CD4-positive, CD25-positive, alpha-beta regulatory T cell (primary cell): ENCODE measurements at regions not wholly inside any gene's neighbourhood (a gene's known extent, or its start where the extent isn't known, plus 50 kb on each side); places are given as distances from the start of the nearest gene placed in this dataset.

Experiments
- ATAC-seq, 2 donors: fragments of 150-1000 bp; cut with Tn5 transposase; one replicate each; pipeline ENCODE4 v1.10.0; 2021; ENCODE audit warnings: low read depth in 2 of 2, moderate number of reproducible peaks in 2 of 2, moderate library complexity in 1 of 2
- DNase-seq, 3 donors: peaks; one replicate each; pipeline versions ENCODE4 v3.0.0 to v3.0.0-alpha.2; 2012 to 2022; ENCODE audit warnings: mixed read lengths in 1 of 3
- H3K27ac ChIP-seq: one replicate; pipeline ENCODE4 v1.7.0; 2013; ENCODE audit warnings: mild to moderate bottlenecking, low read length; ENCODE audit not compliant: insufficient read depth, poor library complexity, severe bottlenecking
- H3K27me3 ChIP-seq: one replicate; pipeline ENCODE4 v1.7.0; 2013; ENCODE audit warnings: low read length; ENCODE audit not compliant: control insufficient read depth, insufficient read depth
- H3K36me3 ChIP-seq: one replicate; pipeline ENCODE4 v1.7.0; 2013; ENCODE audit warnings: mild to moderate bottlenecking, low read length, moderate library complexity; ENCODE audit not compliant: control insufficient read depth, insufficient read depth
- H3K4me1 ChIP-seq: 2 replicates; pipeline ENCODE4 v1.7.0; 2013; ENCODE audit warnings: mild to moderate bottlenecking, low read length; ENCODE audit not compliant: insufficient read depth, control insufficient read depth, poor library complexity, severe bottlenecking
- H3K4me3 ChIP-seq: one replicate; pipeline ENCODE4 v1.7.0; 2013; ENCODE audit warnings: low read depth, mild to moderate bottlenecking, low read length, moderate library complexity
- H3K9me3 ChIP-seq, 2 experiments: 1 replicate in 1 of 2; 2 replicates in 1 of 2; pipeline ENCODE4 v1.7.0; 2013; ENCODE audit warnings: low read length in 2 of 2, mild to moderate bottlenecking in 1 of 2, moderate library complexity in 1 of 2; ENCODE audit not compliant: control insufficient read depth in 2 of 2
- H3K27ac Mint-ChIP-seq, 3 donors: one replicate each; pipeline ENCODE4 v1.8.0; 2020 to 2022; ENCODE audit warnings: mild to moderate bottlenecking in 3 of 3, mixed read lengths in 3 of 3, moderate library complexity in 2 of 3
- H3K27me3 Mint-ChIP-seq: one replicate; pipeline ENCODE4 v1.8.0; 2022; ENCODE audit warnings: mild to moderate bottlenecking, mixed read lengths
- H3K36me3 Mint-ChIP-seq: one replicate; pipeline ENCODE4 v1.8.0; 2020; ENCODE audit warnings: mixed read lengths
- H3K4me1 Mint-ChIP-seq, 4 donors: one replicate each; pipeline ENCODE4 v1.8.0; 2020 to 2022; ENCODE audit warnings: mixed read lengths in 4 of 4, mild to moderate bottlenecking in 1 of 4
- H3K4me3 Mint-ChIP-seq, 4 donors: one replicate each; pipeline ENCODE4 v1.8.0; 2020 to 2022; ENCODE audit warnings: mild to moderate bottlenecking in 4 of 4, mixed read lengths in 4 of 4, moderate library complexity in 3 of 4
- H3K9me3 Mint-ChIP-seq, 7 donors: one replicate each; pipeline ENCODE4 v1.8.0; 2020 to 2022; ENCODE audit warnings: mixed read lengths in 7 of 7, mild to moderate bottlenecking in 3 of 7, moderate library complexity in 2 of 7

- Mint-ChIP-seq H3K27ac (no peak overlapping the region), H3K9me3 (peaks cover 0 to 21% (median 5%) of the 10 kb centered on the region in 7 donors), H3K27me3 (no peaks in the 10 kb centered on the region), H3K36me3 (no peaks in the 10 kb centered on the region), H3K4me1 (no peaks in the 10 kb centered on the region), H3K4me3 (no peak overlapping the region)
- ATAC-seq, result no peak
- peaks cover 0 to 13% of the 10 kb centered on the region in 2 experiments for H3K9me3 ChIP-seq
- H3K4me1 ChIP-seq, result no peaks in the 10 kb centered on the region
- no peak overlapping the region for H3K4me3 ChIP-seq
- no peaks in the 10 kb centered on the region for H3K27me3 ChIP-seq
- no peak overlapping the region for H3K27ac ChIP-seq
- no peaks in the 10 kb centered on the region for H3K36me3 ChIP-seq
- DNase-seq, result no peak
Observed at GRCh38 chr1:96157101-96157500, 564.5 kb upstream of the PTBP2 start.

- no peak for DNase-seq
- H3K36me3 Mint-ChIP-seq, result no peaks in the 10 kb centered on the region
- no peaks in the 10 kb centered on the region for H3K27me3 ChIP-seq
- peak overlapping the region in 1 of 4 donors; percentile 43 for H3K4me3 Mint-ChIP-seq
- H3K4me1 ChIP-seq, result no peaks in the 10 kb centered on the region
- no peaks in the 10 kb centered on the region for H3K36me3 ChIP-seq
- H3K9me3 Mint-ChIP-seq, result peaks cover 2 to 20% (median 3%) of the 10 kb centered on the region in 7 donors
- H3K27me3 Mint-ChIP-seq, result no peaks in the 10 kb centered on the region
- no peak for ATAC-seq
- H3K4me3 ChIP-seq, result no peak overlapping the region
- peaks cover 0 to 13% of the 10 kb centered on the region in 2 experiments for H3K9me3 ChIP-seq
- H3K27ac ChIP-seq, result no peak overlapping the region
- H3K27ac Mint-ChIP-seq, result no peak overlapping the region
- no peaks in the 10 kb centered on the region for H3K4me1 Mint-ChIP-seq
Observed at GRCh38 chr1:96159379-96159778, 562.2 kb upstream of the PTBP2 start.

- H3K36me3 Mint-ChIP-seq, result no peaks in the 10 kb centered on the region
- Histone ChIP-seq H3K27ac (no peak overlapping the region), H3K27me3 (no peaks in the 10 kb centered on the region), H3K4me1 (no peaks in the 10 kb centered on the region), H3K4me3 (no peak overlapping the region), H3K36me3 (no peaks in the 10 kb centered on the region), H3K9me3 (peaks cover 0 to 5% of the 10 kb centered on the region in 2 experiments)
- H3K27ac Mint-ChIP-seq, result no peak overlapping the region
- no peak for ATAC-seq
- H3K9me3 Mint-ChIP-seq, result peaks cover 2 to 27% (median 9%) of the 10 kb centered on the region in 7 donors
- no peak for DNase-seq
- H3K27me3 Mint-ChIP-seq, result no peaks in the 10 kb centered on the region
- H3K4me3 Mint-ChIP-seq, result no peak overlapping the region
- H3K4me1 Mint-ChIP-seq, result no peaks in the 10 kb centered on the region
Observed at GRCh38 chr1:96164053-96164452, 557.5 kb upstream of the PTBP2 start.

DNA sequence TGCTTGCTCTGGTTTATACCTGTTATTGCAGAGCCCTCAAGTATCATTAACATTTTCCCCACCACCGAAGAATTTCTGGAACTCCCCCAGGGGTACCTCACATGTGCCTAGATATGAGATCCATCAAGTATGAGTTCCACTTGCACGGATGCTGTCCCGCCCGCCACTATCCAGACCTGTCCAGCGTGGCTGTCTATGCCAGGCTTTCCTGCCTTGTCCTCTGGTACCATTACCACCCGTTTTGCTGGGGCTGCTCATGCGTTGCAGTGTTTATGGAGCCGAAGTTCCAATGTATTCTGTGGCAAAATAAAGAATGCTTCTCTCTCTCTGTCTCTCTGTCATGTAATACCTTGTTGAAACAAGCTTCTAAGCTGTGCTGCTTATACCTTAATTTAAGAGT is 543.5 kb upstream of the PTBP2 start:
- no peaks in the 10 kb centered on the region for H3K4me1 Mint-ChIP-seq
- ATAC-seq (no peak), DNase-seq (no peak)
- no peaks in the 10 kb centered on the region for H3K27me3 Mint-ChIP-seq
- peaks cover 0 to 8% (median 2%) of the 10 kb centered on the region in 7 donors for H3K9me3 Mint-ChIP-seq
- H3K36me3 Mint-ChIP-seq, result no peaks in the 10 kb centered on the region
- H3K27ac ChIP-seq, result no peak overlapping the region
- H3K4me3 ChIP-seq, result no peak overlapping the region
- H3K36me3 ChIP-seq, result no peaks in the 10 kb centered on the region
- H3K4me3 Mint-ChIP-seq, result no peak overlapping the region
- no peaks in the 10 kb centered on the region for H3K27me3 ChIP-seq
- no peak overlapping the region for H3K27ac Mint-ChIP-seq
- no peaks in the 10 kb centered on the region for H3K4me1 ChIP-seq
- no peaks in the 10 kb centered on the region for H3K9me3 ChIP-seq

GRCh38 chr1:96183485-96183884 is 538.1 kb upstream of the PTBP2 start:
- Mint-ChIP-seq H3K4me3 (no peak overlapping the region), H3K36me3 (no peaks in the 10 kb centered on the region), H3K9me3 (peaks cover 0 to 15% (median 2%) of the 10 kb centered on the region in 7 donors), H3K27me3 (no peaks in the 10 kb centered on the region), H3K27ac (no peak overlapping the region), H3K4me1 (no peaks in the 10 kb centered on the region)
- Histone ChIP-seq H3K27ac (no peak overlapping the region), H3K27me3 (no peaks in the 10 kb centered on the region), H3K4me1 (no peaks in the 10 kb centered on the region), H3K36me3 (no peaks in the 10 kb centered on the region), H3K9me3 (no peaks in the 10 kb centered on the region), H3K4me3 (no peak overlapping the region)
- DNase-seq (no peak), ATAC-seq (no peak)

DNA sequence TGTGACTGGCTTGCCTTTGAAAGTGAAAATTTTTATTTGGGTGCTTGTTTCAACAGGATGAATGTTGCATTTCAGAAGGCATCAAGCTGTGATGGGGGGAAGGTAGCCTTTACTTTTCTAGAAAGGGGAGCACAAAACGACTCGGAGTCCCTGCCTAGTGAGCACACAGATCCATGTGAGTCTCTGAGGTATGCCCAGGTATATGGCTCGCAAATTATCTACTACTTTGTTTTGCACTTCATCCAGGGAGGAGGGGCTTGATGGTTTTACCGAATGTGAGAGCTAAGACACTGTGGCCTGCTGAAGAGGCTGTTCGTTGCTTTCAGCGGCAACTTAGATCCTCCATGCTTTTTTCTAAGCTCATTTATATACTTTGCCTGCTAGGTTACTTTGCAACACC is 537.7 kb upstream of the PTBP2 start:
- no peaks in the 10 kb centered on the region for H3K36me3 ChIP-seq
- no peaks in the 10 kb centered on the region for H3K9me3 ChIP-seq
- Mint-ChIP-seq H3K27ac (no peak overlapping the region), H3K4me3 (no peak overlapping the region), H3K4me1 (no peaks in the 10 kb centered on the region), H3K27me3 (no peaks in the 10 kb centered on the region), H3K36me3 (no peaks in the 10 kb centered on the region), H3K9me3 (peaks cover 0 to 18% (median 2%) of the 10 kb centered on the region in 7 donors)
- H3K27ac ChIP-seq, result no peak overlapping the region
- no peak for ATAC-seq
- no peak for DNase-seq
- no peak overlapping the region for H3K4me3 ChIP-seq
- H3K27me3 ChIP-seq, result no peaks in the 10 kb centered on the region
- no peaks in the 10 kb centered on the region for H3K4me1 ChIP-seq

- Histone ChIP-seq H3K27me3 (no peaks in the 10 kb centered on the region), H3K4me3 (no peak overlapping the region), H3K9me3 (no peaks in the 10 kb centered on the region), H3K4me1 (no peaks in the 10 kb centered on the region), H3K36me3 (no peaks in the 10 kb centered on the region), H3K27ac (no peak overlapping the region)
- no peaks in the 10 kb centered on the region for H3K4me1 Mint-ChIP-seq
- H3K9me3 Mint-ChIP-seq, result peaks cover 0 to 13% (median 0%) of the 10 kb centered on the region in 7 donors
- ATAC-seq (no peak), DNase-seq (no peak)
- H3K4me3 Mint-ChIP-seq, result no peak overlapping the region
- H3K36me3 Mint-ChIP-seq, result no peaks in the 10 kb centered on the region
- no peaks in the 10 kb centered on the region for H3K27me3 Mint-ChIP-seq
- H3K27ac Mint-ChIP-seq, result no peak overlapping the region
Observed at GRCh38 chr1:96185181-96185580, 536.4 kb upstream of the PTBP2 start.

- H3K27ac ChIP-seq, result no peak overlapping the region
- H3K9me3 ChIP-seq, result peaks cover 0 to 4% of the 10 kb centered on the region in 2 experiments
- ATAC-seq (no peak), DNase-seq (no peak)
- H3K4me1 Mint-ChIP-seq, result no peaks in the 10 kb centered on the region
- no peaks in the 10 kb centered on the region for H3K27me3 ChIP-seq
- H3K4me3 Mint-ChIP-seq, result no peak overlapping the region
- no peaks in the 10 kb centered on the region for H3K27me3 Mint-ChIP-seq
- H3K27ac Mint-ChIP-seq, result no peak overlapping the region
- H3K4me1 ChIP-seq, result no peaks in the 10 kb centered on the region
- H3K36me3 ChIP-seq, result no peaks in the 10 kb centered on the region
- H3K9me3 Mint-ChIP-seq, result peaks cover 2 to 18% (median 6%) of the 10 kb centered on the region in 7 donors
- no peak overlapping the region for H3K4me3 ChIP-seq
- no peaks in the 10 kb centered on the region for H3K36me3 Mint-ChIP-seq
Observed at GRCh38 chr1:96187020-96187419, 534.6 kb upstream of the PTBP2 start.
